HepG2 (cell line): ENCODE measurements at regions not wholly inside any gene's neighbourhood (a gene's known extent, or its start where the extent isn't known, plus 50 kb on each side); places are given as distances from the start of the nearest gene placed in this dataset.

Experiments used
- ATAC-seq: fragments of 200-7000 bp; cut with Tn5 transposase; 3 replicates; pipeline ENCODE4 v1.9.1; 2020; ENCODE audit warnings: mild to moderate bottlenecking, moderate library complexity
- BruUV-seq: library from RNA; stranded (reverse); fragments of 400-500 nt; replicated peaks from 2 replicates; lab custom pipeline; 2021; lab: Mats Ljungman, UMichigan
- CTCF ChIA-PET: fragments of 300-600 bp; formaldehyde crosslinking; extraction: SDS; loops from one replicate; lab custom pipeline; 2021; ENCODE audit warnings: low total read pairs, inconsistent platforms, low intra/inter-chr PET ratio; lab: Yijun Ruan, JAX
- POLR2A ChIA-PET: fragments of 350-600 bp; sonication (Branson Sonifier 250); formaldehyde crosslinking; loops from one replicate; lab custom pipeline; 2020; ENCODE audit warnings: antibody characterized with exemption, inconsistent platforms; lab: Yijun Ruan, JAX
- DNase-seq: peaks from one replicate; pipeline ENCODE4 v3.0.0-alpha.2; 2015; ENCODE audit warnings: low spot score
- FAIRE-seq: peaks from 3 replicates; lab custom pipeline; 2011; peaks lifted over from hg19 to GRCh38; lab: Jason Lieb, UNC
- H2AFZ ChIP-seq: one replicate; pipeline ENCODE4 v1.6.1; 2011; ENCODE audit warnings: low read length, inconsistent platforms
- H3K27ac ChIP-seq: fragments of 300-600 bp; 3 replicates; pipeline ENCODE4 v1.8.0; 2011; ENCODE audit warnings: mixed run types, mild to moderate bottlenecking, mixed read lengths, low read length, inconsistent platforms; ENCODE audit not compliant: insufficient read depth; ENCODE audit errors: extremely low read length
- H3K27me3 ChIP-seq, 2 experiments: fragments of 200-600 bp in 1 of 2; 2 replicates in 1 of 2; 3 replicates in 1 of 2; pipeline versions ENCODE4 v1.6.0 to v1.8.0; 2011; ENCODE audit warnings: low read length in 2 of 2, mild to moderate bottlenecking in 2 of 2, moderate library complexity in 2 of 2, inconsistent platforms in 1 of 2; ENCODE audit not compliant: insufficient read depth in 2 of 2, control insufficient read depth in 1 of 2
- H3K36me3 ChIP-seq, 2 experiments: fragments of 200-600 bp in 1 of 2; replicated peaks in 1 of 2; 2 replicates in 1 of 2; 3 replicates in 1 of 2; pipeline versions ENCODE4 v1.5.1 to v1.8.0; 2011; ENCODE audit warnings: low read length in 2 of 2, inconsistent platforms in 1 of 2; ENCODE audit not compliant: insufficient read depth in 2 of 2, control insufficient read depth in 1 of 2
- H3K4me1 ChIP-seq: 2 replicates; pipeline ENCODE4 v1.5.1; 2012; ENCODE audit warnings: low read length, inconsistent platforms; ENCODE audit not compliant: insufficient read depth
- H3K4me2 ChIP-seq: 2 replicates; pipeline ENCODE4 v1.6.0; 2011; ENCODE audit warnings: low read depth, low read length, inconsistent platforms
- H3K4me3 ChIP-seq, 3 experiments: fragments of 200-600 bp in 1 of 3; sonication (generic), shearing (Covaris generic) in 1 of 3; replicated peaks in 1 of 3; 2 replicates each; pipeline ENCODE4 v1.5.1; 2011 to 2016; ENCODE audit warnings: low read length in 3 of 3, inconsistent platforms in 2 of 3, low read depth in 2 of 3, mild to moderate bottlenecking in 2 of 3, control low read depth in 1 of 3, mixed read lengths in 1 of 3; ENCODE audit not compliant: insufficient read depth in 1 of 3
- H3K79me2 ChIP-seq: one replicate; pipeline ENCODE4 v1.6.1; 2011; ENCODE audit warnings: low read length, inconsistent platforms; ENCODE audit not compliant: insufficient read depth
- H3K9ac ChIP-seq: 2 replicates; pipeline ENCODE4 v1.6.0; 2011; ENCODE audit warnings: mild to moderate bottlenecking, low read depth, low read length, inconsistent platforms; ENCODE audit not compliant: insufficient read depth
- H3K9me3 ChIP-seq: 2 replicates; pipeline ENCODE4 v1.5.1; 2012; ENCODE audit warnings: mild to moderate bottlenecking, low read length
- H4K20me1 ChIP-seq: 2 replicates; pipeline ENCODE4 v1.6.0; 2011; ENCODE audit warnings: inconsistent platforms, mild to moderate bottlenecking, low read length, moderate library complexity; ENCODE audit not compliant: insufficient read depth
- AHR ChIP-seq: IDR thresholded peaks from 2 replicates; pipeline ENCODE4 v1.6.1; 2018; ENCODE audit warnings: missing genetic modification reagents, missing compliant biosample characterization
- ARID2 ChIP-seq: sonication (generic); formaldehyde crosslinking; IDR thresholded peaks from 2 replicates; pipeline ENCODE4 v1.8.1; 2022; ENCODE audit warnings: mild to moderate bottlenecking, missing genetic modification reagents, borderline replicate concordance
- ELK4 ChIP-seq: sonication (generic); formaldehyde crosslinking; IDR thresholded peaks from 2 replicates; pipeline ENCODE4 v1.9.0; 2021; ENCODE audit warnings: missing genetic modification reagents, borderline replicate concordance
- IRF2 ChIP-seq: IDR thresholded peaks from 2 replicates; pipeline ENCODE4 v1.6.1; 2018; ENCODE audit warnings: missing genetic modification reagents, missing compliant biosample characterization
- MAF1 ChIP-seq: sonication (generic); formaldehyde crosslinking; IDR thresholded peaks from 2 replicates; pipeline ENCODE4 v1.5.0; 2020; ENCODE audit warnings: missing genetic modification reagents, borderline replicate concordance
- MTA1 ChIP-seq: sonication (generic); formaldehyde crosslinking; IDR thresholded peaks from 2 replicates; pipeline ENCODE4 v1.4.0; 2020; ENCODE audit warnings: missing genetic modification reagents, mild to moderate bottlenecking, borderline replicate concordance
- RBAK ChIP-seq: sonication (generic); formaldehyde crosslinking; IDR thresholded peaks from 2 replicates; pipeline ENCODE4 v1.5.1; 2020; ENCODE audit warnings: mild to moderate bottlenecking, missing genetic modification reagents
- SATB2 ChIP-seq: sonication (generic); formaldehyde crosslinking; IDR thresholded peaks from 2 replicates; pipeline ENCODE4 v1.5.0; 2020; ENCODE audit warnings: missing genetic modification reagents
- SRSF4 ChIP-seq: fragments of 200-400 bp; formaldehyde crosslinking; IDR thresholded peaks from one replicate; pipeline ENCODE4 v1.6.1; 2018; ENCODE audit warnings: mild to moderate bottlenecking, low read depth, low read length, moderate library complexity; ENCODE audit not compliant: poor library complexity, severe bottlenecking
- STAT5B ChIP-seq: sonication (generic); formaldehyde crosslinking; IDR thresholded peaks from 2 replicates; pipeline ENCODE4 v1.4.0; 2020; ENCODE audit warnings: missing genetic modification reagents
- in situ Hi-C: cut with HindIII; loops from 2 replicates; pipeline ENCODE4 v1.10.0; 2017; ENCODE audit warnings: low pct_unique_long_range_greater_than_20kb; ENCODE audit not compliant: extremely low pct_ligation_motif_present
- intact Hi-C: fragments of 100-400 bp; cut with micrococcal nuclease; formaldehyde crosslinking; loops from one replicate; pipeline ENCODE4 v1.10.0; 2022; ENCODE audit not compliant: unreplicated experiment
- TF ChIP-seq, protein P1 (sequence below): sonication (generic); formaldehyde crosslinking; IDR thresholded peaks from 2 replicates; pipeline ENCODE4 v1.5.0; 2020; ENCODE audit warnings: mild to moderate bottlenecking, missing genetic modification reagents

DNA sequence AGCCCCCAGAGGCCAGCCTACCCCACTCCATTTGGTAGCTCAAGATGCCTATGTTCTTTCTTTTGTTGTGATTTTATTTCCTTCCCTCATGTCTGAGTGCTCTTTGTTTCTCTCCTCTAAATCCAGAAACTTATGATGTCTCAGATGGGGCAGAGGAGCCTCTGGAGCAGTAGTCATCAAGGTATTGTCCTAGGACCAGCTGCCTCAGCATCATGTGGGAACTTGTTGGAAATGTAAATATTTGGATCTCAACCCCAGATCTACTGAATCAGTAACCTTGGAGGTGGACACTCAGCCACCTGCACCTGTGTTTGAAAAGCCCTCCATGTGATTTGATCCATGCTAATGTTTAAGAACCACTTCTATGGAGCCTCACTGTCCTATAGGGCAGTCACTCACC lies 593.1 kb upstream of the PLXNA2 start:
- no peaks in the 10 kb centered on the region for H3K27me3 ChIP-seq
- no peak overlapping the region for H3K27ac ChIP-seq
- no peaks in the 10 kb centered on the region for H4K20me1 ChIP-seq
- no peaks in the 10 kb centered on the region for H3K4me1 ChIP-seq
- 0 out of 2 replicates have a peak, but pooled peaks cover 6% of the 10 kb centered on the region for H3K9me3 ChIP-seq
- ATAC-seq (no peak), DNase-seq (no peak), FAIRE-seq (no peak)
- no peaks in the 10 kb centered on the region for H3K36me3 ChIP-seq
- H2AFZ ChIP-seq, result no peak overlapping the region
- no peaks in the 10 kb centered on the region for H3K79me2 ChIP-seq
- no peak overlapping the region for H3K9ac ChIP-seq
- no peak overlapping the region for H3K4me3 ChIP-seq
- CTCF ChIA-PET, result no interaction called here
- TF ChIP-seq IRF2 (CRISPR knock-in tag) (no peak), ELK4 (no peak), SATB2 (CRISPR knock-in tag) (no peak), AHR (no peak), MAF1 (CRISPR knock-in tag) (no peak), ARID2 (CRISPR knock-in tag) (no peak), STAT5B (CRISPR knock-in tag) (no peak), MTA1 (CRISPR knock-in tag) (no peak), RBAK (CRISPR knock-in tag) (no peak), SRSF4 (no peak)
- TF ChIP-seq, protein P1, sequence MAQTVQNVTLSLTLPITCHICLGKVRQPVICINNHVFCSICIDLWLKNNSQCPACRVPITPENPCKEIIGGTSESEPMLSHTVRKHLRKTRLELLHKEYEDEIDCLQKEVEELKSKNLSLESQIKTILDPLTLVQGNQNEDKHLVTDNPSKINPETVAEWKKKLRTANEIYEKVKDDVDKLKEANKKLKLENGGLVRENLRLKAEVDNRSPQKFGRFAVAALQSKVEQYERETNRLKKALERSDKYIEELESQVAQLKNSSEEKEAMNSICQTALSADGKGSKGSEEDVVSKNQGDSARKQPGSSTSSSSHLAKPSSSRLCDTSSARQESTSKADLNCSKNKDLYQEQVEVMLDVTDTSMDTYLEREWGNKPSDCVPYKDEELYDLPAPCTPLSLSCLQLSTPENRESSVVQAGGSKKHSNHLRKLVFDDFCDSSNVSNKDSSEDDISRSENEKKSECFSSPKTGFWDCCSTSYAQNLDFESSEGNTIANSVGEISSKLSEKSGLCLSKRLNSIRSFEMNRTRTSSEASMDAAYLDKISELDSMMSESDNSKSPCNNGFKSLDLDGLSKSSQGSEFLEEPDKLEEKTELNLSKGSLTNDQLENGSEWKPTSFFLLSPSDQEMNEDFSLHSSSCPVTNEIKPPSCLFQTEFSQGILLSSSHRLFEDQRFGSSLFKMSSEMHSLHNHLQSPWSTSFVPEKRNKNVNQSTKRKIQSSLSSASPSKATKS (CRISPR knock-in tag), result no peak
- intact Hi-C loops, result no loop called here
- in situ Hi-C loops, result no loop called here
- H3K4me2 ChIP-seq, result no peak overlapping the region
- POLR2A ChIA-PET, result no interaction called here
- BruUV-seq, result no TSS peak
